ENCODE measurements at regions not wholly inside any gene's neighbourhood (a gene's known extent, or its start where the extent isn't known, plus 50 kb on each side); places are given as distances from the start of the nearest gene placed in this dataset.

DNA sequence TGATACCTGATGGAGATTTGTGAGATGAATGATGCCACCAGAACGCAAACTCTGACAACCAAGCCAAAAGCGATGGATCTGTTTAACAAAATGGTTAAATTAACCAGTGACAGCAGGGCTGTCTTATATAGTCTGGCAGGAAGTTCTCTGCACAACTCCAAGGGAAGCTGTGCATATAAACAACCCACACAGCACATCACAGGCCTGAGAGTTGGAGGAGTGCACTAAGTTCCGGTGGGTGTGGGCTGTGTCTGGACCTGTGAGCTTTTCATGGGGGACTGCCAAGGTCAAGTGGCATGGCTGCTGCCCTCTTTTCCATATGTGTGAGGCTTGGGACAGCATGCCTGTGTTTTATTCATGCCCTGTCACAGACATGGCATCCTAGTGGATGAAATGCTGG lies 414.6 kb upstream of the TRIB2 start:
- no peak for DNase-seq (ENCODE audit: extremely low spot score in 2 of 2)
- TF ChIP-seq, protein P1, sequence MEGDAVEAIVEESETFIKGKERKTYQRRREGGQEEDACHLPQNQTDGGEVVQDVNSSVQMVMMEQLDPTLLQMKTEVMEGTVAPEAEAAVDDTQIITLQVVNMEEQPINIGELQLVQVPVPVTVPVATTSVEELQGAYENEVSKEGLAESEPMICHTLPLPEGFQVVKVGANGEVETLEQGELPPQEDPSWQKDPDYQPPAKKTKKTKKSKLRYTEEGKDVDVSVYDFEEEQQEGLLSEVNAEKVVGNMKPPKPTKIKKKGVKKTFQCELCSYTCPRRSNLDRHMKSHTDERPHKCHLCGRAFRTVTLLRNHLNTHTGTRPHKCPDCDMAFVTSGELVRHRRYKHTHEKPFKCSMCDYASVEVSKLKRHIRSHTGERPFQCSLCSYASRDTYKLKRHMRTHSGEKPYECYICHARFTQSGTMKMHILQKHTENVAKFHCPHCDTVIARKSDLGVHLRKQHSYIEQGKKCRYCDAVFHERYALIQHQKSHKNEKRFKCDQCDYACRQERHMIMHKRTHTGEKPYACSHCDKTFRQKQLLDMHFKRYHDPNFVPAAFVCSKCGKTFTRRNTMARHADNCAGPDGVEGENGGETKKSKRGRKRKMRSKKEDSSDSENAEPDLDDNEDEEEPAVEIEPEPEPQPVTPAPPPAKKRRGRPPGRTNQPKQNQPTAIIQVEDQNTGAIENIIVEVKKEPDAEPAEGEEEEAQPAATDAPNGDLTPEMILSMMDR (IDR thresholded peaks at IDR 0.05) = no peak
- no peak for TF ChIP-seq POLR2AphosphoS5 (IDR thresholded peaks at IDR 0.05; ENCODE audit: insufficient read depth in 1 of 2, low read depth in 1 of 2)
- no peak for TF ChIP-seq POLR2A (IDR thresholded peaks at IDR 0.05)
- Histone ChIP-seq H3K27me3 (no peaks in the 10 kb centered on the region), H3K27ac (no peak overlapping the region), H3K9me3 (no peaks in the 10 kb centered on the region), H3K36me3 (no peaks in the 10 kb centered on the region), H3K4me3 (no peak overlapping the region), H3K4me1 (no peaks in the 10 kb centered on the region)
- intact Hi-C loops (cut with DNase I) = no loop called here

DNA sequence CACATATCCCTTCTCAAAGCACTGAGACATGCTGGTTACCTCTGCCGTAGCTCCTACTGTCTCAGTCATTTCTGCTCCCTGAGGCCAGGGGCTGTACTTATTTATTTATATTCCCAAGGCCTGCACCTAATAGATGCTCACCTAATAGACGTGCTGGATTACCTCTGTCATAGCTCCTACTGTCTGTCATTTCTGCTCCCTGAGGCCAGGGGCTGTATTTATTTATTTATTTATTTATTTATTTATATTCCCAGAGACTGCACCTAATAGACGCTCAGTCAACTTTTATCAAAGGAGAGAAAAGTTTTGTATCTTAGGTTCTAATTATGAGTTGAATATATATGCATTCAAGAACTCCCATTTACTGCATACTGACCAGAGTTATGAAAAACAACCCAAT lies 414.0 kb upstream of the TRIB2 start:
- DNase-seq (ENCODE audit: extremely low spot score in 2 of 2) = no peak
- Histone ChIP-seq H3K27ac (no peak overlapping the region), H3K36me3 (no peaks in the 10 kb centered on the region), H3K9me3 (no peaks in the 10 kb centered on the region), H3K4me3 (no peak overlapping the region), H3K27me3 (no peaks in the 10 kb centered on the region), H3K4me1 (no peaks in the 10 kb centered on the region)
- no peak for TF ChIP-seq POLR2AphosphoS5 (IDR thresholded peaks at IDR 0.05; ENCODE audit: insufficient read depth in 1 of 2, low read depth in 1 of 2)
- no peak for TF ChIP-seq POLR2A (IDR thresholded peaks at IDR 0.05)
- intact Hi-C loops (cut with DNase I) = no loop called here

GRCh38 chr2:12303181-12304030 lies 413.3 kb upstream of the TRIB2 start:
- no peaks in the 10 kb centered on the region for H3K9me3 ChIP-seq
- H3K36me3 ChIP-seq = no peaks in the 10 kb centered on the region
- DNase-seq (ENCODE audit: extremely low spot score in 2 of 2) = no peak
- H3K4me3 ChIP-seq = no peak overlapping the region
- no peak overlapping the region for H3K27ac ChIP-seq
- intact Hi-C loops (cut with DNase I) = no loop called here
- no peaks in the 10 kb centered on the region for H3K4me1 ChIP-seq
- H3K27me3 ChIP-seq = no peaks in the 10 kb centered on the region
- TF ChIP-seq, protein P1 (IDR thresholded peaks at IDR 0.05) = no peak
- no peak for TF ChIP-seq POLR2AphosphoS5 (IDR thresholded peaks at IDR 0.05; ENCODE audit: insufficient read depth in 1 of 2, low read depth in 1 of 2)
- TF ChIP-seq POLR2A (IDR thresholded peaks at IDR 0.05) = no peak

- Histone ChIP-seq H3K9me3 (no peaks in the 10 kb centered on the region), H3K4me3 (no peak overlapping the region), H3K27me3 (no peaks in the 10 kb centered on the region), H3K36me3 (no peaks in the 10 kb centered on the region), H3K4me1 (no peaks in the 10 kb centered on the region), H3K27ac (no peak overlapping the region)
- TF ChIP-seq, protein P1 (IDR thresholded peaks at IDR 0.05) = no peak
- TF ChIP-seq POLR2AphosphoS5 (IDR thresholded peaks at IDR 0.05; ENCODE audit: insufficient read depth in 1 of 2, low read depth in 1 of 2) = no peak
- no peak for TF ChIP-seq POLR2A (IDR thresholded peaks at IDR 0.05)
- DNase-seq (ENCODE audit: extremely low spot score in 2 of 2) = no peak
- intact Hi-C loops (cut with DNase I) = no loop called here
Measured at GRCh38 chr2:12304564-12305171, 412.1 kb upstream of the TRIB2 start.

DNA sequence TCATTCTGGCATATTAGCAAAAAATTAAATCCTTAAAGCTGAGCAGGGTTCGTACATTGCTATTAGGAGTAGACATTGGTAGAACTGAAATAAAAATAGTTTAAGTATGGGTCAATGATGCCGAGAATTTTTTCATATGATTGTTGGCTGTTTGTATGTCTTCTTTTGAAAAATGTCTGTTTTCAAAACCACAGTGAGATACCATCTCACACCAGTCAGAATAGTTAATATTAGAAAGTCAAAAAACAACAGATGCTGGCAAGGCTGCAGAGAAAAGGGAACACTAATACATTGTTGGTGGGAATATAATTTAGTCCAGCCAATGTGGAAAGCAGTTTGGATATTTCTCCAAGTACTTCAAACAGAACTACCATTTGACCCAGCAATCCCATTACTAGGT lies 410.8 kb upstream of the TRIB2 start:
- Histone ChIP-seq H3K4me1 (no peaks in the 10 kb centered on the region), H3K9me3 (no peaks in the 10 kb centered on the region), H3K4me3 (no peak overlapping the region), H3K36me3 (no peaks in the 10 kb centered on the region), H3K27ac (no peak overlapping the region), H3K27me3 (no peaks in the 10 kb centered on the region)
- TF ChIP-seq, protein P1 (IDR thresholded peaks at IDR 0.05) = no peak
- TF ChIP-seq POLR2A (IDR thresholded peaks at IDR 0.05) (no peak), POLR2AphosphoS5 (IDR thresholded peaks at IDR 0.05; ENCODE audit: insufficient read depth in 1 of 2, low read depth in 1 of 2) (no peak)
- no peak for DNase-seq (ENCODE audit: extremely low spot score in 2 of 2)
- intact Hi-C loops (cut with DNase I) = no loop called here
